BLaER1 treated with 17β-estradiol and CSF1 and Interleukin-3, amounts not matched to agents 10 nM and 100 nM (cell line): ENCODE measurements at regions not wholly inside any gene's neighbourhood (a gene's known extent, or its start where the extent isn't known, plus 50 kb on each side); places are given as distances from the start of the nearest gene placed in this dataset.
A peak's percentile ranks its signal among the peaks of the same experiment; 100 is the strongest.

Source experiments
- H3K27ac ChIP-seq, 11 experiments: shearing (Covaris generic); formaldehyde crosslinking; 2 replicates each; pipeline ENCODE4 v1.8.1; 2022
- H3K27me3 ChIP-seq, 11 experiments: shearing (Covaris generic); formaldehyde crosslinking; 2 replicates each; pipeline ENCODE4 v1.8.1; 2022
- H3K36me3 ChIP-seq, 11 experiments: shearing (Covaris generic); formaldehyde crosslinking; 2 replicates each; pipeline ENCODE4 v1.8.1; 2022
- H3K4me1 ChIP-seq, 10 experiments: shearing (Covaris generic); formaldehyde crosslinking; 2 replicates each; pipeline ENCODE4 v1.8.1; 2022
- H3K4me2 ChIP-seq, 11 experiments: shearing (Covaris generic); formaldehyde crosslinking; 2 replicates each; pipeline ENCODE4 v1.8.1; 2022
- H3K4me3 ChIP-seq, 10 experiments: shearing (Covaris generic); formaldehyde crosslinking; 2 replicates each; pipeline ENCODE4 v1.8.1; 2022
- H3K9ac ChIP-seq, 11 experiments: shearing (Covaris generic); formaldehyde crosslinking; 2 replicates each; pipeline ENCODE4 v1.8.1; 2022
- H3K9me3 ChIP-seq, 11 experiments: shearing (Covaris generic); formaldehyde crosslinking; replicated peaks in 1 of 11; 2 replicates each; pipeline ENCODE4 v1.8.1; 2022
- H4K20me1 ChIP-seq, 11 experiments: shearing (Covaris generic); formaldehyde crosslinking; 2 replicates each; pipeline ENCODE4 v1.8.1; 2022
- Cebpa-rat ChIP-seq, 11 experiments: shearing (Covaris generic); IDR thresholded peaks; 2 replicates each; pipeline ENCODE4 v1.8.1; 2022

DNA sequence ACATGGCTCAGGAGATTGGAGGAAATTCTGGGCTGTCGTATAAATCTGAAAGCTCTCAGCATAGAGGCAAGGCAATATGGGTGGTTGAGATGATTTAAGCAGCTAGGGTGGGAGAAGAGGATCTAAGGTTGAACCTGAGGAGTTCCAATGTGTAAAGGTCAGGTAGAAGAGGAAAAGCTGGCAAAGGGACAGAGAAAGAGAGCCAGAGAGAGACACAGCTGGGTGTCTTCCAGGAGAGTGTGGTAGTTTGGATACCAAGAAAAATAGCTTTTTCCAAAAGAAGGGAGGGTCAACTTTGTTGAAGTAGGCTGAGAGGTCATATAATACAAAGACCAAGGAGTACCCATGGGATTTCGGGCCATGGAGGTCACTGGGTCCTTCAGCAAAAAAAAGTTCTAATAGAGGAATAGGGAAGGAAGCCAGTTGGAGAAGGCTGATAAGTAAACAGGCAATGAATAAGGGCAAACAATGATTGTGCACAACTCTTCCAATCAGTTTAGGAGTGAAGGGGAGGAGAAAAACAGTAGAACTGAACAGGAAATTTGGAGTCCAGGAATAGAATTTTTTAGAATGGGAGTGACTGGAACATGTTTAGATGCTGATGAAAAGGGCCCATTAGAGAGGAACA lies 135.1 kb downstream of the QRSL1 start:
- no peak for TF ChIP-seq Cebpa-rat (IDR thresholded peaks at IDR 0.05)
- H3K4me1 ChIP-seq = peaks cover 0 to 19% (median 16%) of the 10 kb centered on the region in 10 experiments; a peak in 14 of 20 replicates
- no peak overlapping the region for H3K27ac ChIP-seq
- no peak overlapping the region for H3K9ac ChIP-seq
- peaks cover 45 to 76% (median 59%) of the 10 kb centered on the region in 11 experiments for H3K9me3 ChIP-seq
- peak overlapping the region in 9 of 11 experiments; percentile 3 to 53 (median 38); a peak in 13 of 22 replicates for H3K4me2 ChIP-seq
- no peaks in the 10 kb centered on the region; a peak in 1 of 22 replicates for H3K36me3 ChIP-seq
- H4K20me1 ChIP-seq = no peaks in the 10 kb centered on the region
- H3K27me3 ChIP-seq = no peaks in the 10 kb centered on the region
- no peak overlapping the region for H3K4me3 ChIP-seq

DNA sequence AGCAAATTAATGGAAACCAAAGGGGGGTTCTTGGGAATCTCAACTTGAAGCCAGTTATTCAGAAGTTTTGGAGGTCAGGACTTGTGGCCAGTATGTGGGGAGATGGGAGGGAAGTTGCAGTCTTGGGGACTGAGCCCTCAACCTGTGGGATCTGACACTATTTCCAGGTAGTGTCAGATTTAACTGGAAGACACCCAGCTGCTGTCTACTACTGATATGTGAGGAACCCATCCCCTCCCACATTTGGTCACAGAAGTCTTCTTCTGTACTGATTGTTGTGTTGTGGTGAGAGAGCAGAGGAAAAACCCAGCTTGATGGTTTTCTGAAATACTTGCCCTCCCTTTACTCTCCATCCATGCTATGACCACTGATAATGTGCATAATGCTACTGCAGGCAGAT lies 134.0 kb downstream of the QRSL1 start:
- no peak overlapping the region for H3K27ac ChIP-seq
- no peak for TF ChIP-seq Cebpa-rat (IDR thresholded peaks at IDR 0.05)
- no peaks in the 10 kb centered on the region for H3K36me3 ChIP-seq
- no peaks in the 10 kb centered on the region for H4K20me1 ChIP-seq
- H3K4me3 ChIP-seq = no peak overlapping the region
- H3K4me2 ChIP-seq = peak overlapping the region in 2 of 11 experiments; percentile 44 to 47; a peak in 2 of 22 replicates
- no peak overlapping the region for H3K9ac ChIP-seq
- peaks cover 44 to 75% (median 56%) of the 10 kb centered on the region in 11 experiments for H3K9me3 ChIP-seq
- H3K4me1 ChIP-seq = peaks cover 0 to 19% (median 16%) of the 10 kb centered on the region in 10 experiments; a peak in 14 of 20 replicates
- H3K27me3 ChIP-seq = no peaks in the 10 kb centered on the region

DNA sequence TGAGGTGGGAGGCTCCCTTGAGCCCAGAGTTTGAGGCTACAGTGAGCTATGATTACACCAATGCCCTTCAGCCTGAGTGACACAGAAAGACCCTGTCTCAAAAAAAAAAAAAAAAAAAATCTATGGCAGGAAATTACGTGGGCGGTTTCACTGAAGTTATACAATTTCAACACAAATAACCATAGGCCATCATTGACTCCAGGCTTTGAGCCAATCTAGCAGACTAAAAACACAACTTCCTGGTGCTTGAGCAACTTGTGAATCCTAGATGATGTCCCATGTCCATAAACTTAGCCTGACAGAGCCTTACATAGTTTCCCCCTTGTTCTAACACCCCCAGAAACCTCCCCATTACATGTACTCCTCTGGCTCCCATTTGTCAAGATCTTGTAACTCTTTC lies 131.8 kb downstream of the QRSL1 start:
- Histone ChIP-seq H3K27me3 (no peaks in the 10 kb centered on the region), H3K27ac (no peak overlapping the region), H3K4me1 (peaks cover 0 to 19% (median 16%) of the 10 kb centered on the region in 10 experiments; a peak in 14 of 20 replicates), H4K20me1 (no peaks in the 10 kb centered on the region), H3K4me3 (no peak overlapping the region), H3K9ac (no peak overlapping the region), H3K4me2 (no peak overlapping the region), H3K9me3 (peaks cover 39 to 68% (median 51%) of the 10 kb centered on the region in 11 experiments), H3K36me3 (no peaks in the 10 kb centered on the region)
- TF ChIP-seq Cebpa-rat (IDR thresholded peaks at IDR 0.05) = no peak

DNA sequence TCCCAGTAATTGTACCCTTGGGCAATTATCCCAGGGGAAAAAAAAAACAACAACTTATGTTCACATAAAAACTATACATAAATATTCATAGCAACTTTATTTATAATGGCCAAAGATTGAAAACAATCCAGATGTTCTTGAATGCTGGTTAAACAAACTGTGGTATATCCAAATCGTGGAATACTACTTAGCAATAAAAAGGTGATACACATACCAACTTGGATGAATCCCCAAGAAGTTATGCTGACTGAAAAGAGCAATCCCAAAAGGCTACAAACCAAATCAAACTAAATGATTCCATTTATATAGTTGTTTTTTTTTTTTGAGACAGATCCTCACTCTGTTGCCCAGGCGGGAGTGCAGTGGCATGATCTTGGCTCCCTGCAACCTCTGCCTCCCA lies 129.7 kb downstream of the QRSL1 start:
- Histone ChIP-seq H3K27me3 (no peaks in the 10 kb centered on the region), H3K4me3 (no peak overlapping the region), H3K9ac (no peak overlapping the region), H3K36me3 (no peaks in the 10 kb centered on the region), H3K9me3 (peaks cover 39 to 63% (median 49%) of the 10 kb centered on the region in 11 experiments), H4K20me1 (no peaks in the 10 kb centered on the region), H3K27ac (no peak overlapping the region), H3K4me1 (peaks cover 0 to 7% (median 4%) of the 10 kb centered on the region in 10 experiments; a peak in 8 of 20 replicates), H3K4me2 (no peak overlapping the region)
- TF ChIP-seq Cebpa-rat (IDR thresholded peaks at IDR 0.05) = no peak

DNA sequence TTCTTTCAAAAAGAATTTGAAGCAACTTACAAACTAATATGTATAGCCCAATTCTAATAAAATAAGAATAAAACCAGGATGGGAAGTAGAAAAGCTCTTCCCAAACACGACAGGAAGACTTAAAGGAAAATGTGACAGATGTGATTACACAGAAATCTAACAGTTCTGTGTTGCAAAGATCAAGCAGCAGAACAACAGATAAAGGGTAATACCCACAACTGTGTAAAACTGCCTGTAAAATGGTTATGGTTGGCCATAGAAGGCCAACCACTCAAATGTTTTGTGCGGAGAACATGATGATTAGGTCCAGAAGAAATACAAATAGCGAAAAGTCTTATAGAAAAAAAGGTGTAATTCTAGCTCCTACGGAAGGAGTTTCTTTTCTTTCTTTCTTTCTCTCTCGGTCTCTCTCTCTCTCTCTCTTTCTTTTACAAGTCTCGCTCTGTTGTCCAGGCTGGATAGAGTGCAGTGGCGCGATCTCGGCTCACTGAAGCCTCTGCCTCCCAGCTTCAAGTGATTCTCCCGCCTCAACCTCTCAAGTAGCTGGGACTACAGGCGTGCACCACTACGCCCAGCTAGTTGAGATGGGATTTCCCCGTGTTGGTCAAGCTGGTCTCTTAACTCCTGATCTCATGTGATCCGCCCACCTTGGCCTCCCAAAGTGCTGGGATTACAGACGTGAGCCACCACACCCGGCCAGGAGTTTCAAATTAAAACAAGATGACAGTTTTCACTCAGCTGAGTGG lies 128.5 kb downstream of the QRSL1 start:
- no peak overlapping the region for H3K4me2 ChIP-seq
- no peaks in the 10 kb centered on the region for H3K27me3 ChIP-seq
- no peak overlapping the region for H3K27ac ChIP-seq
- H4K20me1 ChIP-seq = no peaks in the 10 kb centered on the region
- H3K9ac ChIP-seq = no peak overlapping the region
- no peaks in the 10 kb centered on the region for H3K4me1 ChIP-seq
- H3K36me3 ChIP-seq = no peaks in the 10 kb centered on the region
- H3K9me3 ChIP-seq = peaks cover 35 to 57% (median 42%) of the 10 kb centered on the region in 11 experiments
- TF ChIP-seq Cebpa-rat (IDR thresholded peaks at IDR 0.05) = no peak
- no peak overlapping the region for H3K4me3 ChIP-seq

DNA sequence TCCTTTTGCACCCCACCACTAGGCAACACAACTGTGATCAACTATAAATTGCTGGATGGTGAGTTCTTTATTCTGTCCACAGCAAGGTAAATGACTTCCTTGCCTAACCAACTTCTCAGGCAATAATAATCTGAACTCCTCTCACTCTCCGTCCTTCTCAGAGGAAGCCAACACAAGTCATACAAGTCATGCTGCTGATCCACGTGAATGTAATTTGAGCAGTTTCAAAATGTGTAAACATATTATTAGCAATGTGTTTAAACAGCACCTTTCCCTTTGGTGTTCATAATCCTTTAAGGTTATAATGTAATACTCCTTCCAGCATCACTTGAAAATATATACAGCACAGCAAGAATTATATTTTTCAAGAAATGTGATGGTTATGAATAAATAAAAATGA lies 127.9 kb downstream of the QRSL1 start:
- no peaks in the 10 kb centered on the region for H3K4me1 ChIP-seq
- no peak overlapping the region for H3K27ac ChIP-seq
- no peak overlapping the region for H3K9ac ChIP-seq
- no peaks in the 10 kb centered on the region for H3K27me3 ChIP-seq
- no peak overlapping the region for H3K4me3 ChIP-seq
- no peaks in the 10 kb centered on the region for H3K36me3 ChIP-seq
- H3K9me3 ChIP-seq = peaks cover 29 to 51% (median 36%) of the 10 kb centered on the region in 11 experiments
- H3K4me2 ChIP-seq = no peak overlapping the region
- TF ChIP-seq Cebpa-rat (IDR thresholded peaks at IDR 0.05) = no peak
- H4K20me1 ChIP-seq = no peaks in the 10 kb centered on the region

DNA sequence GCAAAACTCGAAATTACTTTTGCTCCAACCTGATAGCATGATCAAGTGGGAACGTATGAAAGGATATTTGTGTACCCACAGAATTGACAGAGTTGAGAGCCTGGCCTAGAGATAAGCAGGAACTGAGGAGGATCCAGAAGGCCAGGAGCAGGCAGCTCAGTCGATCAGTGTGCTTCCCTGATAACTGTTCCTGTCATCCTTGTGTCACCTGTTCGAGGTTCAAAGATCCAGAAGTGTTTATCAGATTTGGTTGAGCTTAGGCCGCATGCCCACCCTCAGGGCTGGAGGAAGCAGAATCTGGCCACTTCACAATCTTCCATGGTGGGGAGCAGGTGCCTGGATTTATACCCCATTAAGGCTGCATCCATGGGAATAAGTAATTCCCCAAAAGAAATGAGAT lies 124.8 kb downstream of the QRSL1 start:
- peaks cover 0 to 20% (median 13%) of the 10 kb centered on the region in 10 experiments; a peak in 11 of 20 replicates for H3K4me1 ChIP-seq

DNA sequence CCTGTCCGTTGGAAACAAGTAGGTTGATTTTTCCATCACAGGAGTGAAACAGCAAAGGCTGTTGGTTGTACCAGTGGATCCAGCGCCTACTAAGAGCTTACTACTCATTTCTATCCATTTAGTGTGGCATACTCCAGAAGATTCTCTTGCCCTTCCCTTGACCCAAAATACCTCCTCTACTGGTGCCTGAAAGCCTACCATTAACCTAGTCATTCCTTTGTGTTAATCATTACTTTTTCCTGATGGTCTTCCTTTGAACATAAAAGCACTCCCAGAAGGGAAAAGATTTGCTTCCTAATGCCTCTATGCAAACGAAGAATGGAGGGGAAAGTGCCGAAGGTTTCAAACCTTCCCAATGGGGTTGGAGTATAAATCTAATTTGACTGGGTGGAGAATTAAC lies 123.3 kb downstream of the QRSL1 start:
- Histone ChIP-seq H3K9ac (no peak overlapping the region), H3K27me3 (no peaks in the 10 kb centered on the region), H3K4me1 (peaks cover 0 to 20% (median 13%) of the 10 kb centered on the region in 10 experiments; a peak in 11 of 20 replicates), H3K4me3 (no peak overlapping the region), H3K36me3 (no peaks in the 10 kb centered on the region), H3K27ac (no peak overlapping the region), H3K4me2 (no peak overlapping the region), H3K9me3 (peaks cover 0 to 20% (median 0%) of the 10 kb centered on the region in 11 experiments; a peak in 4 of 22 replicates), H4K20me1 (no peaks in the 10 kb centered on the region)
- no peak for TF ChIP-seq Cebpa-rat (IDR thresholded peaks at IDR 0.05)

More for the DNA sequence above, 124.8 kb downstream of the QRSL1 start:
- H3K36me3 ChIP-seq = no peaks in the 10 kb centered on the region
- H3K9ac ChIP-seq = no peak overlapping the region
- H3K27ac ChIP-seq = no peak overlapping the region
- H3K4me2 ChIP-seq = no peak overlapping the region
- no peak for TF ChIP-seq Cebpa-rat (IDR thresholded peaks at IDR 0.05)
- H3K9me3 ChIP-seq = peaks cover 3 to 28% (median 8%) of the 10 kb centered on the region in 11 experiments
- H4K20me1 ChIP-seq = no peaks in the 10 kb centered on the region
- H3K4me3 ChIP-seq = no peak overlapping the region
- no peaks in the 10 kb centered on the region for H3K27me3 ChIP-seq

DNA sequence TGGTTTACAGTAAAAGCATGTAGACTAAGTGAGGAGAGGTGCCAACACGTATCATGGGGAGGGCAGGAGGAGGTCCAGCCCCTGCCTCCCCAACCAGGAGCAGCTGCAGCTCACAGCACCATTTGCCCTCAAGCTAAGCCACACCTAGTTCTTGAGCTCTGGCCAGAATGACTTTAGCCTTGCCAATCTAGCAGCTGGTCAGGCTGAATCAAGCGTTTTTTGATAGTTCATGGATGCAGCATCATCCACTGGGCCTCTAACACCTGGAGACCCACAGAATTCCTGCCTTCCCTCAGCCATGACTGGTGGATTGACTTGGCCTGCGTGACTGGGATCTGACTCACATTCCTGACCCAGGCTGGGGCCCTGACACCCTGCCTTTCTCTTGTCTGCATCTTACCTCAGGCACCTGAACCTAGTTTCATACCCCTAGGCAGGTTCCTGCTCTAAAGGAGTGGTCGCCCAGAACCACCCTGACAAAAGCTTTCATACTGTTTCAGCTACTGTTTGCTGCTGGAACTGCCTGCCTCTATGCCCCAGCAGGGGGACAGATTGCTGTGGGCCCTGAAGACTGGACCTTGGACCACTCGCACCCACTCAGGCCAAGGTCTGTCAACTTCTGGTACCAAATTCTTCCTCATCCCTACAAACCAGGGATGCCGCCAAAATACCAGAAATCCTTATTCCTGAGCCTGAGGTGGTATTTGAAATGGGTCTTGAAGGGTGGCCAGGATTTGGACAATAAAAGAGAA lies 122.3 kb downstream of the QRSL1 start:
- Histone ChIP-seq H3K9me3 (peaks cover 0 to 20% (median 0%) of the 10 kb centered on the region in 11 experiments; a peak in 4 of 22 replicates), H3K4me1 (peaks cover 0 to 22% (median 13%) of the 10 kb centered on the region in 10 experiments; a peak in 11 of 20 replicates)

More for the DNA sequence above, 122.3 kb downstream of the QRSL1 start:
- Histone ChIP-seq H3K36me3 (no peaks in the 10 kb centered on the region), H4K20me1 (no peaks in the 10 kb centered on the region), H3K4me3 (no peak overlapping the region), H3K4me2 (peak overlapping the region in 6 of 11 experiments; percentile 13 to 67 (median 50); a peak in 8 of 22 replicates), H3K27me3 (no peaks in the 10 kb centered on the region), H3K27ac (no peak overlapping the region), H3K9ac (no peak overlapping the region)
- no peak for TF ChIP-seq Cebpa-rat (IDR thresholded peaks at IDR 0.05)
